Thoracic aorta (tissue), 2 donors: ENCODE measurements at regions not wholly inside any gene's neighbourhood (a gene's known extent, or its start where the extent isn't known, plus 50 kb on each side); places are given as distances from the start of the nearest gene placed in this dataset.

ENCODE experiments used
- ATAC-seq: fragments of 150-250 bp; one replicate; pipeline ENCODE4 v1.8.0; 2017; ENCODE audit warnings: low read depth; ENCODE audit not compliant: insufficient number of reproducible peaks, low FRiP score
- DNase-seq: peaks from one replicate; pipeline ENCODE4 v3.0.0-alpha.2; 2020; ENCODE audit warnings: low spot score
- H3K27ac ChIP-seq, 2 donors: fragments of 200-600 bp; sonication (generic); 1 replicate in 1 of 2; 2 replicates in 1 of 2; pipeline ENCODE4 v1.5.1; 2016; ENCODE audit warnings: mild to moderate bottlenecking in 2 of 2, moderate library complexity in 2 of 2
- H3K27me3 ChIP-seq: fragments of 200-600 bp; sonication (generic); replicated peaks from 2 replicates; pipeline ENCODE4 v1.6.0; 2016; ENCODE audit warnings: mild to moderate bottlenecking; ENCODE audit not compliant: insufficient read depth
- H3K36me3 ChIP-seq: fragments of 200-600 bp; sonication (generic); one replicate; pipeline ENCODE4 v1.5.1; 2016
- H3K4me1 ChIP-seq, 2 donors: fragments of 200-600 bp; sonication (generic); 1 replicate in 1 of 2; 2 replicates in 1 of 2; pipeline versions ENCODE4 v1.5.1 to v1.6.0; 2016; ENCODE audit warnings: low read depth in 2 of 2, mild to moderate bottlenecking in 1 of 2; ENCODE audit not compliant: control insufficient read depth in 1 of 2
- H3K4me3 ChIP-seq: fragments of 200-600 bp; sonication (generic); 2 replicates; pipeline ENCODE4 v1.5.1; 2016; ENCODE audit warnings: mild to moderate bottlenecking
- H3K9me3 ChIP-seq: fragments of 200-600 bp; sonication (generic); 2 replicates; pipeline ENCODE4 v1.5.1; 2016
- CTCF ChIP-seq: fragments of 200-600 bp; sonication (generic); IDR thresholded peaks from one replicate; pipeline ENCODE4 v1.5.1; 2019; ENCODE audit warnings: antibody characterized with exemption

- Histone ChIP-seq H3K4me1 (no peaks in the 10 kb centered on the region), H3K9me3 (no peaks in the 10 kb centered on the region), H3K27ac (no peak overlapping the region), H3K36me3 (no peaks in the 10 kb centered on the region), H3K27me3 (no peaks in the 10 kb centered on the region), H3K4me3 (no peak overlapping the region)
- ATAC-seq = no peak
- DNase-seq = no peak
- TF ChIP-seq CTCF = no peak
These were observed 452.2 kb downstream of the XYLT1 start for GRCh38 chr16:17018585-17018939.

- Histone ChIP-seq H3K4me3 (no peak overlapping the region), H3K27ac (no peak overlapping the region), H3K27me3 (no peaks in the 10 kb centered on the region), H3K9me3 (no peaks in the 10 kb centered on the region), H3K36me3 (no peaks in the 10 kb centered on the region), H3K4me1 (no peaks in the 10 kb centered on the region)
- TF ChIP-seq CTCF = no peak
- DNase-seq (no peak), ATAC-seq (no peak)
These were observed 451.4 kb downstream of the XYLT1 start for GRCh38 chr16:17019366-17019765.

DNA sequence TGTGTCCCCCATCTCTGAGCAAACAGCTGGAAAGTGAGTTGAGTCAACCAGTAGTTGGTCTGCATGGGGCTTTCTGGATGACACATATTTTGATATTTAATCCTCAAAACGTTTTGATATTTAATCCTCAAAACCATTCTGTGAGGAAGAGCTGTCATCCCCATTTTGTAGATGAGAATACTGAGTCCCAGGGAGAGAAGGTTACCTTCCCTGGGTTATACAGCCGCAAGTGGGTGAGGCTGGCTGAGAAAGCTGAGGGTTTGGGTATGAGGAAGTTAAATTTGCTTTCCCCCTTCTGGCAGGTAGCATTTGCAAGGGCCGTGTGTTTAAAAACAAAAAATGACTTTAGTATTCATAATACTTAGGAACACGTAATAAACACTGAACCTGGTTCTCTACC, 447.2 kb downstream of the XYLT1 start:
- Histone ChIP-seq H3K36me3 (no peaks in the 10 kb centered on the region), H3K4me1 (no peaks in the 10 kb centered on the region), H3K9me3 (no peaks in the 10 kb centered on the region), H3K27me3 (no peaks in the 10 kb centered on the region), H3K27ac (no peak overlapping the region), H3K4me3 (no peak overlapping the region)
- DNase-seq (no peak), ATAC-seq (no peak)
- TF ChIP-seq CTCF = no peak

GRCh38 chr16:17024514-17024913, 446.2 kb downstream of the XYLT1 start:
- Histone ChIP-seq H3K9me3 (no peaks in the 10 kb centered on the region), H3K4me1 (no peaks in the 10 kb centered on the region), H3K36me3 (no peaks in the 10 kb centered on the region), H3K4me3 (no peak overlapping the region), H3K27me3 (no peaks in the 10 kb centered on the region), H3K27ac (no peak overlapping the region)
- ATAC-seq (no peak), DNase-seq (no peak)
- no peak for TF ChIP-seq CTCF

GRCh38 chr16:17026600-17027242, 444.0 kb downstream of the XYLT1 start:
- no peaks in the 10 kb centered on the region for H3K9me3 ChIP-seq
- H3K27ac ChIP-seq = no peak overlapping the region
- no peaks in the 10 kb centered on the region for H3K27me3 ChIP-seq
- ATAC-seq (no peak), DNase-seq (no peak)
- TF ChIP-seq CTCF = no peak
- no peak overlapping the region for H3K4me3 ChIP-seq
- H3K4me1 ChIP-seq = no peaks in the 10 kb centered on the region
- no peaks in the 10 kb centered on the region for H3K36me3 ChIP-seq
